ENCODE measurements at regions not wholly inside any gene's neighbourhood (a gene's known extent, or its start where the extent isn't known, plus 50 kb on each side); places are given as distances from the start of the nearest gene placed in this dataset.

DNA sequence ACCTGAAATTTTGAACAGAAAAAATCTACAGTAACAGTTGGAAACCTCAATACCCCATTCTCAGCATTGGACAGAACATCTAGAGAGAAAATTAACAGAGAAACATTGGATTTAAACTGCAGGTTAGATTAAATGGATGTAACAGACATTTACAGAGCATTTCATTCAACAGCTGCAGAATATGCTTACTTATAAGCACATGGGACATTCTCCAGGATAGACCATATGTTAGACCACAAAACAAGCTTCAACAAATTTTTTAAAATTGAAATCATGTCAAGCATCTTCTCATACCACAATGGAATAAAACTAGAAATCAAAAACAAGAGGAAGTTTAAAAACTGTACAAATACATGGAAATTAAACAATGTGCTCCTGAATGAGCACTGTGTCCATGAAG, 316.3 kb downstream of the FAM170A start:
- TF ChIP-seq, protein P1, sequence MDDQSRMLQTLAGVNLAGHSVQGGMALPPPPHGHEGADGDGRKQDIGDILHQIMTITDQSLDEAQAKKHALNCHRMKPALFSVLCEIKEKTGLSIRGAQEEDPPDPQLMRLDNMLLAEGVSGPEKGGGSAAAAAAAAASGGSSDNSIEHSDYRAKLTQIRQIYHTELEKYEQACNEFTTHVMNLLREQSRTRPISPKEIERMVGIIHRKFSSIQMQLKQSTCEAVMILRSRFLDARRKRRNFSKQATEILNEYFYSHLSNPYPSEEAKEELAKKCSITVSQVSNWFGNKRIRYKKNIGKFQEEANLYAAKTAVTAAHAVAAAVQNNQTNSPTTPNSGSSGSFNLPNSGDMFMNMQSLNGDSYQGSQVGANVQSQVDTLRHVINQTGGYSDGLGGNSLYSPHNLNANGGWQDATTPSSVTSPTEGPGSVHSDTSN (IDR thresholded peaks at IDR 0.05): no peak
- TF ChIP-seq, protein P2, sequence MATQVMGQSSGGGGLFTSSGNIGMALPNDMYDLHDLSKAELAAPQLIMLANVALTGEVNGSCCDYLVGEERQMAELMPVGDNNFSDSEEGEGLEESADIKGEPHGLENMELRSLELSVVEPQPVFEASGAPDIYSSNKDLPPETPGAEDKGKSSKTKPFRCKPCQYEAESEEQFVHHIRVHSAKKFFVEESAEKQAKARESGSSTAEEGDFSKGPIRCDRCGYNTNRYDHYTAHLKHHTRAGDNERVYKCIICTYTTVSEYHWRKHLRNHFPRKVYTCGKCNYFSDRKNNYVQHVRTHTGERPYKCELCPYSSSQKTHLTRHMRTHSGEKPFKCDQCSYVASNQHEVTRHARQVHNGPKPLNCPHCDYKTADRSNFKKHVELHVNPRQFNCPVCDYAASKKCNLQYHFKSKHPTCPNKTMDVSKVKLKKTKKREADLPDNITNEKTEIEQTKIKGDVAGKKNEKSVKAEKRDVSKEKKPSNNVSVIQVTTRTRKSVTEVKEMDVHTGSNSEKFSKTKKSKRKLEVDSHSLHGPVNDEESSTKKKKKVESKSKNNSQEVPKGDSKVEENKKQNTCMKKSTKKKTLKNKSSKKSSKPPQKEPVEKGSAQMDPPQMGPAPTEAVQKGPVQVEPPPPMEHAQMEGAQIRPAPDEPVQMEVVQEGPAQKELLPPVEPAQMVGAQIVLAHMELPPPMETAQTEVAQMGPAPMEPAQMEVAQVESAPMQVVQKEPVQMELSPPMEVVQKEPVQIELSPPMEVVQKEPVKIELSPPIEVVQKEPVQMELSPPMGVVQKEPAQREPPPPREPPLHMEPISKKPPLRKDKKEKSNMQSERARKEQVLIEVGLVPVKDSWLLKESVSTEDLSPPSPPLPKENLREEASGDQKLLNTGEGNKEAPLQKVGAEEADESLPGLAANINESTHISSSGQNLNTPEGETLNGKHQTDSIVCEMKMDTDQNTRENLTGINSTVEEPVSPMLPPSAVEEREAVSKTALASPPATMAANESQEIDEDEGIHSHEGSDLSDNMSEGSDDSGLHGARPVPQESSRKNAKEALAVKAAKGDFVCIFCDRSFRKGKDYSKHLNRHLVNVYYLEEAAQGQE (IDR thresholded peaks at IDR 0.05; ENCODE audit: low read depth, low read length): no peak
- TF ChIP-seq, protein P3, sequence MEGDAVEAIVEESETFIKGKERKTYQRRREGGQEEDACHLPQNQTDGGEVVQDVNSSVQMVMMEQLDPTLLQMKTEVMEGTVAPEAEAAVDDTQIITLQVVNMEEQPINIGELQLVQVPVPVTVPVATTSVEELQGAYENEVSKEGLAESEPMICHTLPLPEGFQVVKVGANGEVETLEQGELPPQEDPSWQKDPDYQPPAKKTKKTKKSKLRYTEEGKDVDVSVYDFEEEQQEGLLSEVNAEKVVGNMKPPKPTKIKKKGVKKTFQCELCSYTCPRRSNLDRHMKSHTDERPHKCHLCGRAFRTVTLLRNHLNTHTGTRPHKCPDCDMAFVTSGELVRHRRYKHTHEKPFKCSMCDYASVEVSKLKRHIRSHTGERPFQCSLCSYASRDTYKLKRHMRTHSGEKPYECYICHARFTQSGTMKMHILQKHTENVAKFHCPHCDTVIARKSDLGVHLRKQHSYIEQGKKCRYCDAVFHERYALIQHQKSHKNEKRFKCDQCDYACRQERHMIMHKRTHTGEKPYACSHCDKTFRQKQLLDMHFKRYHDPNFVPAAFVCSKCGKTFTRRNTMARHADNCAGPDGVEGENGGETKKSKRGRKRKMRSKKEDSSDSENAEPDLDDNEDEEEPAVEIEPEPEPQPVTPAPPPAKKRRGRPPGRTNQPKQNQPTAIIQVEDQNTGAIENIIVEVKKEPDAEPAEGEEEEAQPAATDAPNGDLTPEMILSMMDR (IDR thresholded peaks at IDR 0.05): no peak
- TF ChIP-seq EZH2phosphoT487 (IDR thresholded peaks at IDR 0.05; ENCODE audit: borderline replicate concordance, low read depth): no peak
- no peak for TF ChIP-seq GABPA (IDR thresholded peaks at IDR 0.05; ENCODE audit: low read depth)
- no peak for TF ChIP-seq POLR2AphosphoS5 (IDR thresholded peaks at IDR 0.05; ENCODE audit: low read depth, low read length)
- TF ChIP-seq TEAD4 (IDR thresholded peaks at IDR 0.05; ENCODE audit: borderline replicate concordance, insufficient read depth): no peak
- TF ChIP-seq TAF1 (IDR thresholded peaks at IDR 0.05; ENCODE audit: borderline replicate concordance, low read depth, low read length): no peak
- TF ChIP-seq FOXM1 (IDR thresholded peaks at IDR 0.05; ENCODE audit: low read depth): no peak
- TF ChIP-seq, protein P4, sequence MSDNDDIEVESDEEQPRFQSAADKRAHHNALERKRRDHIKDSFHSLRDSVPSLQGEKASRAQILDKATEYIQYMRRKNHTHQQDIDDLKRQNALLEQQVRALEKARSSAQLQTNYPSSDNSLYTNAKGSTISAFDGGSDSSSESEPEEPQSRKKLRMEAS (IDR thresholded peaks at IDR 0.05; ENCODE audit: low read depth): no peak
- TF ChIP-seq JUND (IDR thresholded peaks at IDR 0.05): no peak
- TF ChIP-seq RFX5 (IDR thresholded peaks at IDR 0.05; ENCODE audit: low read length): no peak
